BJ (cell line): ENCODE measurements at regions not wholly inside any gene's neighbourhood (a gene's known extent, or its start where the extent isn't known, plus 50 kb on each side); places are given as distances from the start of the nearest gene placed in this dataset.

Experiments
- CTCF ChIA-PET: fragments of 350-600 bp; formaldehyde crosslinking; extraction: SDS; loops from one replicate; lab custom pipeline; 2021; ENCODE audit warnings: antibody characterized with exemption, inconsistent platforms; lab: Yijun Ruan, JAX
- POLR2A ChIA-PET: fragments of 300-600 bp; sonication (Branson Sonifier 250); formaldehyde crosslinking; extraction: SDS; loops from one replicate; lab custom pipeline; 2021; ENCODE audit warnings: antibody characterized with exemption; lab: Charles Lee
- DNase-seq: peaks from one replicate; pipeline ENCODE4 v3.0.0-alpha.2; 2011; ENCODE audit warnings: low read depth
- H3K27me3 ChIP-seq: 2 replicates; pipeline ENCODE4 v1.6.0; 2011; ENCODE audit warnings: low read length; ENCODE audit not compliant: control insufficient read depth, insufficient read depth
- H3K36me3 ChIP-seq: 2 replicates; pipeline ENCODE4 v1.5.1; 2011; ENCODE audit warnings: low read length; ENCODE audit not compliant: control insufficient read depth, insufficient read depth
- H3K4me3 ChIP-seq: 2 replicates; pipeline ENCODE4 v1.5.1; 2011; ENCODE audit warnings: low read depth, mild to moderate bottlenecking, control low read depth, low read length
- CTCF ChIP-seq: IDR thresholded peaks from 2 replicates; pipeline ENCODE4 v1.5.1; 2011; ENCODE audit warnings: low read depth, mild to moderate bottlenecking, control low read depth, inconsistent platforms, low read length, moderate library complexity; ENCODE audit not compliant: insufficient read depth

GRCh38 chr20:39792334-39792733 is 830.2 kb downstream of the DHX35 start:
- no peak for TF ChIP-seq CTCF
- DNase-seq, result no peak
- Histone ChIP-seq H3K36me3 (no peaks in the 10 kb centered on the region), H3K4me3 (no peak overlapping the region), H3K27me3 (no peaks in the 10 kb centered on the region)
- CTCF ChIA-PET, result interaction anchor here (0.6 to 2.0 kb wide), 2 partner anchors 13 to 1405 kb away, joined by 3 to 4 read pairs; no protein-coding TSS in a partner anchor
- POLR2A ChIA-PET, result no interaction called here

- Histone ChIP-seq H3K27me3 (no peaks in the 10 kb centered on the region), H3K4me3 (no peak overlapping the region), H3K36me3 (no peaks in the 10 kb centered on the region)
- ChIA-PET CTCF (interaction anchor here (0.5 kb wide), 1 partner anchor 86 kb away, joined by 3 read pairs; no protein-coding TSS in a partner anchor), POLR2A (no interaction called here)
- no peak for DNase-seq
- no peak for TF ChIP-seq CTCF
Observed at GRCh38 chr20:39789411-39789810, 827.3 kb downstream of the DHX35 start.

- no peaks in the 10 kb centered on the region for H3K36me3 ChIP-seq
- H3K4me3 ChIP-seq, result no peak overlapping the region
- CTCF ChIA-PET, result interaction anchor here (1.0 kb wide), 1 partner anchor 22 kb away, joined by 3 read pairs; no protein-coding TSS in a partner anchor
- POLR2A ChIA-PET, result no interaction called here
- no peak for TF ChIP-seq CTCF
- H3K27me3 ChIP-seq, result no peaks in the 10 kb centered on the region
- DNase-seq, result no peak
Observed at GRCh38 chr20:39785252-39785917, 823.2 kb downstream of the DHX35 start.

- Histone ChIP-seq H3K36me3 (no peaks in the 10 kb centered on the region), H3K4me3 (no peak overlapping the region), H3K27me3 (no peaks in the 10 kb centered on the region)
- ChIA-PET POLR2A (no interaction called here), CTCF (interaction anchor here (0.8 kb wide), 1 partner anchor 89 kb away, joined by 3 read pairs; no protein-coding TSS in a partner anchor)
- TF ChIP-seq CTCF, result no peak
- DNase-seq, result no peak
Observed at GRCh38 chr20:39784693-39785092, 822.5 kb downstream of the DHX35 start.

- DNase-seq, result no peak
- Histone ChIP-seq H3K27me3 (no peaks in the 10 kb centered on the region), H3K4me3 (no peak overlapping the region), H3K36me3 (no peaks in the 10 kb centered on the region)
- peak; percentile 42 for TF ChIP-seq CTCF
- ChIA-PET CTCF (interaction anchor here (1.2 to 2.1 kb wide), 3 partner anchors 13 to 95 kb away, joined by 3 to 8 read pairs (median 4); no protein-coding TSS in a partner anchor), POLR2A (no interaction called here)
Observed at GRCh38 chr20:39778847-39779604, 816.9 kb downstream of the DHX35 start.
